K562 (cell line): ENCODE measurements at regions not wholly inside any gene's neighbourhood (a gene's known extent, or its start where the extent isn't known, plus 50 kb on each side); places are given as distances from the start of the nearest gene placed in this dataset.

Experiments used
- ATAC-seq: fragments of 200-7000 bp; cut with Tn5 transposase; 3 replicates; pipeline ENCODE4 v1.9.1; 2020; ENCODE audit warnings: moderate library complexity
- BruUV-seq: library from RNA; stranded (reverse); fragments of 400-500 nt; replicated peaks from 2 replicates; lab custom pipeline; 2021; lab: Mats Ljungman, UMichigan
- CTCF ChIA-PET: fragments of 300-600 bp; formaldehyde crosslinking; extraction: SDS; loops from one replicate; lab custom pipeline; 2021; ENCODE audit warnings: low intra/inter-chr PET ratio; lab: Yijun Ruan, JAX
- POLR2A ChIA-PET: fragments of 300-600, 350-650 bp; sonication (Branson Sonifier 250); formaldehyde crosslinking; extraction: SDS; loops from one replicate; lab custom pipeline; 2021; ENCODE audit warnings: antibody characterized with exemption, inconsistent platforms; lab: Yijun Ruan, JAX
- DNase-seq, 4 experiments: peaks; one replicate each; pipeline versions ENCODE4 v3.0.0 to v3.0.0-alpha.2; 2011 to 2018; ENCODE audit warnings: low spot score in 3 of 4, mixed read lengths in 3 of 4; ENCODE audit errors: extremely low read depth in 1 of 4
- FAIRE-seq: peaks from 2 replicates; lab custom pipeline; 2011; peaks lifted over from hg19 to GRCh38; lab: Jason Lieb, UNC
- H2AFZ ChIP-seq: 2 replicates; pipeline ENCODE4 v1.6.0; 2011; ENCODE audit warnings: low read depth, low read length, control low read depth, inconsistent platforms
- H3K27ac ChIP-seq: fragments of 200-600 bp; 3 replicates; pipeline ENCODE4 v1.8.0; 2011; ENCODE audit warnings: low read depth, mild to moderate bottlenecking, control low read depth, inconsistent platforms, low read length, moderate library complexity, mixed read lengths; ENCODE audit errors: extremely low read depth
- H3K27me3 ChIP-seq, 2 experiments: fragments of 300-600 bp in 1 of 2; 2 replicates in 1 of 2; 3 replicates in 1 of 2; pipeline versions ENCODE4 v1.6.0 to v1.8.0; 2011; ENCODE audit warnings: inconsistent platforms in 2 of 2, low read length in 2 of 2, mild to moderate bottlenecking in 1 of 2, mixed read lengths in 1 of 2, moderate library complexity in 1 of 2; ENCODE audit not compliant: control insufficient read depth in 2 of 2, insufficient read depth in 2 of 2
- H3K36me3 ChIP-seq: fragments of 300-600 bp; 3 replicates; pipeline ENCODE4 v1.8.0; 2011; ENCODE audit warnings: mild to moderate bottlenecking, low read length, inconsistent platforms; ENCODE audit not compliant: control insufficient read depth, insufficient read depth
- H3K4me1 ChIP-seq, 2 experiments: fragments of 200-600 bp in 1 of 2; replicated peaks in 1 of 2; 2 replicates in 1 of 2; 3 replicates in 1 of 2; pipeline versions ENCODE4 v1.5.1 to v1.8.0; 2011; ENCODE audit warnings: inconsistent platforms in 2 of 2, low read length in 2 of 2, mild to moderate bottlenecking in 1 of 2, mixed read lengths in 1 of 2, moderate library complexity in 1 of 2; ENCODE audit not compliant: control insufficient read depth in 2 of 2, insufficient read depth in 2 of 2
- H3K4me2 ChIP-seq: 2 replicates; pipeline ENCODE4 v1.6.1; 2011; ENCODE audit warnings: low read length, control low read depth, inconsistent platforms, mixed read lengths; ENCODE audit not compliant: insufficient read depth
- H3K4me3 ChIP-seq: fragments of 200-600 bp; sonication (generic), shearing (Covaris generic); 2 replicates; pipeline ENCODE4 v1.5.1; 2016; ENCODE audit warnings: control low read depth, inconsistent platforms
- H3K79me2 ChIP-seq: fragments of 200-600 bp; 3 replicates; pipeline ENCODE4 v1.8.0; 2011; ENCODE audit warnings: low read length, inconsistent platforms; ENCODE audit not compliant: control insufficient read depth, insufficient read depth
- H3K9ac ChIP-seq, 2 experiments: 2 replicates each; pipeline versions ENCODE4 v1.6.0 to v1.6.1; 2011; ENCODE audit warnings: low read depth in 2 of 2, low read length in 2 of 2, control low read depth in 1 of 2, inconsistent platforms in 1 of 2, mild to moderate bottlenecking in 1 of 2, mixed read lengths in 1 of 2; ENCODE audit not compliant: insufficient read depth in 1 of 2
- H3K9me1 ChIP-seq: one replicate; pipeline ENCODE4 v1.6.0; 2011; ENCODE audit warnings: inconsistent platforms, mild to moderate bottlenecking, low read length, moderate library complexity; ENCODE audit not compliant: control insufficient read depth, insufficient read depth
- H3K9me3 ChIP-seq: replicated peaks from 2 replicates; pipeline ENCODE4 v1.5.1; 2011; ENCODE audit warnings: low read depth, low read length, inconsistent platforms; ENCODE audit not compliant: control insufficient read depth, insufficient read depth
- H4K20me1 ChIP-seq: replicated peaks from 2 replicates; pipeline ENCODE4 v1.6.1; 2011; ENCODE audit warnings: low read length, inconsistent platforms, mixed read lengths; ENCODE audit not compliant: control insufficient read depth, insufficient read depth
- GTF2A2 ChIP-seq: IDR thresholded peaks from 2 replicates; pipeline ENCODE4 v1.6.1; 2016; ENCODE audit warnings: mild to moderate bottlenecking, missing genetic modification characterization, missing compliant biosample characterization
- GTF2E2 ChIP-seq: fragments of 200-800 bp; sonication (Bioruptor generic); IDR thresholded peaks from 2 replicates; pipeline ENCODE4 v1.6.1; 2016; ENCODE audit warnings: missing genetic modification characterization, missing compliant biosample characterization
- PTBP1 ChIP-seq: fragments of 200-400 bp; formaldehyde crosslinking; IDR thresholded peaks from 2 replicates; pipeline ENCODE4 v1.6.1; 2017; ENCODE audit warnings: low read depth, low read length
- SIN3B ChIP-seq: fragments of 450-650 bp; IDR thresholded peaks from 2 replicates; pipeline ENCODE4 v1.6.1; 2017; ENCODE audit warnings: low read depth, mild to moderate bottlenecking, moderate library complexity
- SNIP1 ChIP-seq: fragments of 450-650 bp; IDR thresholded peaks from 2 replicates; pipeline ENCODE4 v1.7.1; 2017; ENCODE audit warnings: low read depth, mild to moderate bottlenecking
- STAT5B ChIP-seq: fragments of 250-450 bp; sonication (Bioruptor Pico); IDR thresholded peaks from 2 replicates; pipeline ENCODE4 v1.8.0; 2021; ENCODE audit warnings: mild to moderate bottlenecking, inconsistent platforms
- ZBTB26 ChIP-seq: fragments of 450-650 bp; formaldehyde crosslinking; IDR thresholded peaks from 2 replicates; pipeline ENCODE4 v1.4.0; 2022; ENCODE audit warnings: missing genetic modification characterization
- ZFP30 ChIP-seq: fragments of 250-450 bp; sonication (Bioruptor Pico); IDR thresholded peaks from 2 replicates; pipeline ENCODE4 v1.8.0; 2022; ENCODE audit warnings: moderate library complexity, mild to moderate bottlenecking, inconsistent platforms, borderline replicate concordance
- WGBS: fragments of 100-300 bp; shearing (Covaris generic); methylation state at CpG from one replicate; pipeline ENCODE4 v1.1.6; 2016; ENCODE audit warnings: low coverage, mixed read lengths; ENCODE audit not compliant: insufficient coverage; ENCODE audit errors: missing lambda C conversion rate; 5-methylcytosine and 5-hydroxymethylcytosine counted together
- in situ Hi-C: fragments of 300-500 bp; cut with MboI; formaldehyde crosslinking; loops from 4 replicates; pipeline ENCODE4 v1.15.0; 2018; ENCODE audit warnings: inconsistent platforms, mixed read lengths
- intact Hi-C: fragments of 100-400 bp; cut with micrococcal nuclease; formaldehyde crosslinking; loops from 2 replicates; pipeline ENCODE4 v1.14.2; 2022
- TF ChIP-seq, protein P1 (sequence below): fragments of 250-450 bp; sonication (Bioruptor Pico); IDR thresholded peaks from 2 replicates; pipeline ENCODE4 v1.9.0; 2021; ENCODE audit warnings: mild to moderate bottlenecking, inconsistent platforms
- TF ChIP-seq, protein P2 (sequence below): fragments of 250-450 bp; sonication (Bioruptor Pico); IDR thresholded peaks from 2 replicates; pipeline ENCODE4 v1.5.0; 2020; ENCODE audit warnings: mild to moderate bottlenecking, borderline replicate concordance
- TF ChIP-seq, protein P3 (sequence below): IDR thresholded peaks from 2 replicates; pipeline ENCODE4 v1.6.1; 2011; ENCODE audit not compliant: insufficient read length; ENCODE audit errors: extremely low read depth

GRCh38 chr7:47143339-47143738 lies 438.6 kb downstream of the TNS3 start:
- H3K9me1 ChIP-seq = no peaks in the 10 kb centered on the region
- no peak overlapping the region for H3K27ac ChIP-seq
- WGBS = 0% methylated on average over 1 of the region's 1 CpG
- peaks cover 0 to 4% of the 10 kb centered on the region in 2 experiments; a peak in 2 of 5 replicates for H3K4me1 ChIP-seq
- no peak overlapping the region for H3K4me2 ChIP-seq
- H3K27me3 ChIP-seq = no peaks in the 10 kb centered on the region
- H3K79me2 ChIP-seq = no peaks in the 10 kb centered on the region
- intact Hi-C loops (no loop called here), in situ Hi-C loops (no loop called here)
- H3K4me3 ChIP-seq = no peak overlapping the region
- no peaks in the 10 kb centered on the region for H3K36me3 ChIP-seq
- H2AFZ ChIP-seq = no peak overlapping the region
- POLR2A ChIA-PET = interaction anchor here (0.6 to 1.1 kb wide), 2 partner anchors 85 to 1226 kb away, joined by 3 read pairs; no protein-coding TSS in a partner anchor
- no peak overlapping the region for H3K9ac ChIP-seq
- H4K20me1 ChIP-seq = no peaks in the 10 kb centered on the region
- no peak for TF ChIP-seq STAT5B (CRISPR knock-in tag)
- TF ChIP-seq ZBTB26 = no peak
- no peak for TF ChIP-seq SIN3B
- TF ChIP-seq, protein P1, sequence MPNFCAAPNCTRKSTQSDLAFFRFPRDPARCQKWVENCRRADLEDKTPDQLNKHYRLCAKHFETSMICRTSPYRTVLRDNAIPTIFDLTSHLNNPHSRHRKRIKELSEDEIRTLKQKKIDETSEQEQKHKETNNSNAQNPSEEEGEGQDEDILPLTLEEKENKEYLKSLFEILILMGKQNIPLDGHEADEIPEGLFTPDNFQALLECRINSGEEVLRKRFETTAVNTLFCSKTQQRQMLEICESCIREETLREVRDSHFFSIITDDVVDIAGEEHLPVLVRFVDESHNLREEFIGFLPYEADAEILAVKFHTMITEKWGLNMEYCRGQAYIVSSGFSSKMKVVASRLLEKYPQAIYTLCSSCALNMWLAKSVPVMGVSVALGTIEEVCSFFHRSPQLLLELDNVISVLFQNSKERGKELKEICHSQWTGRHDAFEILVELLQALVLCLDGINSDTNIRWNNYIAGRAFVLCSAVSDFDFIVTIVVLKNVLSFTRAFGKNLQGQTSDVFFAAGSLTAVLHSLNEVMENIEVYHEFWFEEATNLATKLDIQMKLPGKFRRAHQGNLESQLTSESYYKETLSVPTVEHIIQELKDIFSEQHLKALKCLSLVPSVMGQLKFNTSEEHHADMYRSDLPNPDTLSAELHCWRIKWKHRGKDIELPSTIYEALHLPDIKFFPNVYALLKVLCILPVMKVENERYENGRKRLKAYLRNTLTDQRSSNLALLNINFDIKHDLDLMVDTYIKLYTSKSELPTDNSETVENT = no peak
- TF ChIP-seq, protein P2, sequence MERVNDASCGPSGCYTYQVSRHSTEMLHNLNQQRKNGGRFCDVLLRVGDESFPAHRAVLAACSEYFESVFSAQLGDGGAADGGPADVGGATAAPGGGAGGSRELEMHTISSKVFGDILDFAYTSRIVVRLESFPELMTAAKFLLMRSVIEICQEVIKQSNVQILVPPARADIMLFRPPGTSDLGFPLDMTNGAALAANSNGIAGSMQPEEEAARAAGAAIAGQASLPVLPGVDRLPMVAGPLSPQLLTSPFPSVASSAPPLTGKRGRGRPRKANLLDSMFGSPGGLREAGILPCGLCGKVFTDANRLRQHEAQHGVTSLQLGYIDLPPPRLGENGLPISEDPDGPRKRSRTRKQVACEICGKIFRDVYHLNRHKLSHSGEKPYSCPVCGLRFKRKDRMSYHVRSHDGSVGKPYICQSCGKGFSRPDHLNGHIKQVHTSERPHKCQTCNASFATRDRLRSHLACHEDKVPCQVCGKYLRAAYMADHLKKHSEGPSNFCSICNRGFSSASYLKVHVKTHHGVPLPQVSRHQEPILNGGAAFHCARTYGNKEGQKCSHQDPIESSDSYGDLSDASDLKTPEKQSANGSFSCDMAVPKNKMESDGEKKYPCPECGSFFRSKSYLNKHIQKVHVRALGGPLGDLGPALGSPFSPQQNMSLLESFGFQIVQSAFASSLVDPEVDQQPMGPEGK (CRISPR knock-in tag) = no peak
- TF ChIP-seq ZFP30 (CRISPR knock-in tag) = no peak
- no peak for TF ChIP-seq PTBP1
- TF ChIP-seq, protein P3, sequence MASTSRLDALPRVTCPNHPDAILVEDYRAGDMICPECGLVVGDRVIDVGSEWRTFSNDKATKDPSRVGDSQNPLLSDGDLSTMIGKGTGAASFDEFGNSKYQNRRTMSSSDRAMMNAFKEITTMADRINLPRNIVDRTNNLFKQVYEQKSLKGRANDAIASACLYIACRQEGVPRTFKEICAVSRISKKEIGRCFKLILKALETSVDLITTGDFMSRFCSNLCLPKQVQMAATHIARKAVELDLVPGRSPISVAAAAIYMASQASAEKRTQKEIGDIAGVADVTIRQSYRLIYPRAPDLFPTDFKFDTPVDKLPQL = no peak
- no peak for TF ChIP-seq GTF2A2 (tag)
- no peak for TF ChIP-seq GTF2E2 (tag)
- TF ChIP-seq SNIP1 = no peak
- DNase-seq = no peak
- FAIRE-seq = no peak
- BruUV-seq = no TSS peak
- CTCF ChIA-PET = no interaction called here
- ATAC-seq = no peak
- H3K9me3 ChIP-seq = no peaks in the 10 kb centered on the region
